GM19193 (cell line): ENCODE measurements at regions not wholly inside any gene's neighbourhood (a gene's known extent, or its start where the extent isn't known, plus 50 kb on each side); places are given as distances from the start of the nearest gene placed in this dataset.

Source experiments
- POLR2A ChIP-seq: IDR thresholded peaks from 4 replicates; pipeline ENCODE4 v1.6.1; 2011; ENCODE audit not compliant: insufficient read depth, insufficient read length; ENCODE audit errors: extremely low read depth

GRCh38 chr6:37580176-37580955, 80.7 kb upstream of the CCDC167 start:
- no peak for TF ChIP-seq POLR2A

- no peak for TF ChIP-seq POLR2A
These were observed 79.9 kb upstream of the CCDC167 start for GRCh38 chr6:37579444-37580067.

GRCh38 chr6:37578104-37578503, 78.4 kb upstream of the CCDC167 start:
- TF ChIP-seq POLR2A, result no peak

DNA sequence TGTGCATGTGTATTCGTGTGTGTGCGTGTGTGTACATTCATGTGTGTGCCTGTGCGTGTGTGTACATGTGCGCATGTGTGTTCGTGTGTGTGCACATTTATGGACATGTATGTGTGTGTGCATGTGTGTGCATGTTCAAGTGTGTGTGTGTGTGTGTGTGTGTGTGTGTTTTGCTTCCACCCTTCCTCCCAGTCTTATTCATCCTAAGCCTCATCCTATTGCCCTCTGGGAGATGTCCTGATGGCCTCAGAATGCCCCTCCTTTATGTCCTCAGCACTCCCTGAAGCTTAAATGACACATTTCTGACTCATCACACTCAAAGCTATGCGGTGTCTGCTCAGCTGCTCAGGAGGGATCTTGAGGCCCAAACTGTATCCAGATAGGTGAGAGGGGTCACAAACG, 76.6 kb upstream of the CCDC167 start:
- no peak for TF ChIP-seq POLR2A

DNA sequence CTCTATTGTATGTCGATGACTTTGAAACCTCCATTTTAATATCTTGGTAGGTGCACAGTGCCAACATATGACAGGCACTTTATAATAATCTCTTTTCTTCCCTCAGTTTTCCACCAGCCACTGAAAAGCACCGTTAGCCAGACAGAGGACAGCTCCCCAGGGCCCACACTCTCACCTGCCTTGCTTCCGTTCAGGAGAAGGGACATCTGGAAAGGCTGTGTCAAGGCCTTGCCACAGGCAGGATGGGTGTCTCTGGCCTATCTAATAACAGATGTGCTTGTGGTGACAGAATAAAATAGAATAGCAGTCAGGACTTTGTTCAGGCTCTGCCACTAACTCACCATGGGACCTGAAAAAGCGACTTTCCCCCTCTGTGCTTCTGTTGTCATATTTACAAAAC, 75.5 kb upstream of the CCDC167 start:
- TF ChIP-seq POLR2A, result no peak

- no peak for TF ChIP-seq POLR2A
These were observed 72.6 kb upstream of the CCDC167 start for GRCh38 chr6:37572334-37572733.

DNA sequence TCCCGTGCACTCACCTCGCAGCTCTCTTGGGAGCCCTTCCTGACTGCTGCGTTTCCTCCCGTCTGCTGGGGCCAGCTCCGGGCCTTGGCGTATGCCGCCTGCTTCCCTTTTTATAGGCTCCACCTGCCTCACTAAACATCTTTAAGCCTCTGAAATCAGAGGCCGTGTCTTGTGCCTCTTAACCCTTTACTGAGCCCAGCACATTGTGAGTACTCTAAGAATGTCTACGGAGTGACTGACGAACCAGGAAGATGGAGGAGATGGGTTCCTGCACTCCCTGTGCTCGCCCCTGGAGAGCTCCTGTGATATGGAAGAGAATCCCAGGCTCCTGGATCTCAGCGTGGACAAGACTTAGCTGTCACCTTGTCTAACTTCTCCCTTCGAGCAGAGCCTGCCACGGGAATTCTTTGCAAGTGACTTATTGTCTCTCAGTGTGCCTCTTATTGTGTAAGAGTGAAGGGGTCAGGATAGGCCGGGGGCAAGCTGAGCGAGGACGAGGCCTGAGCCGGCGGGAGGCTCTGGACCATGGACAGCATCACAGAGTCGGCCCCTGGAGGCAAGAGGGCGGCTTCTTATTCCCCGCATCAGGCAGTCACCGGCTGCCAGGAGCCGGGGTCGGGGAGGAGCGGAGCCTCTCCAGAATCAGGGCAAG, 70.9 kb upstream of the CCDC167 start:
- TF ChIP-seq POLR2A, result no peak

DNA sequence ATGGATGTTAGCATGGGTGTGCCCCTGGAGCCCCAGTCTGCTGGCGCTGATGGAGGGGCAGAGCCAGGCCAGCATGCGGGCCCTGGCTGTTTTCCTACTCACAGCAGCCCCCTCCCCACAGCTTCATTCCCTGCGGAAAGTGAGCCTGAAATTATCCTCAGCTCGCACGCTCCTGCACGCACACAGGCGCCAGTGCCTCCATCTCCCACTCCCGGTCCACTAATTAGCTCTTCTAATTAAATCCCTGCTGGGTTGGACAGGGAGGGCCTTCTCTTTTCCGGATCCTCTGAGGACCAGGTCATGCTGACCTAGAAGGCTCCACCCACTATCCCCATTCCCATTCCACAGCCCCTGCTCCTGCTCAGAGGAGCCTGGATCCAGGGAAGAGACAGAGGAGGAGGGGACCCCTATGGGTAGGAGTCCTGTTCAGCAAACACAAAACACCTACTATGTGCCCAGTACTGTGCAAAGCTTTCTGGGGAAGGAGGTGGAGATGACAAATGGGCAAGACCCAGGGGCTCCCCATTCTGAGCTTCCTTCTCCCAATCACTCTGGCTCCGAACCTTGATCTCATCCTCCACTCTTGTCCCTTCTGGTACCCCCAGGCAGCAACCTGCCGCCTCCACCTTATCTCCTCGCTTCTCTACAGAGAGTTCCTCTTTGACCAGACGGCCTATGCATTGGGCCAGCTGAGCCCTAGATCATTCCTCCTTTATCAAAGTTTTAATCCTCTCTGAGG, 70.2 kb upstream of the CCDC167 start:
- TF ChIP-seq POLR2A, result no peak

- no peak for TF ChIP-seq POLR2A
These were observed 69.6 kb upstream of the CCDC167 start for GRCh38 chr6:37569317-37569716.

GRCh38 chr6:37566950-37567349, 67.3 kb upstream of the CCDC167 start:
- no peak for TF ChIP-seq POLR2A

GRCh38 chr6:37566111-37566949, 66.6 kb upstream of the CCDC167 start:
- TF ChIP-seq POLR2A, result no peak

DNA sequence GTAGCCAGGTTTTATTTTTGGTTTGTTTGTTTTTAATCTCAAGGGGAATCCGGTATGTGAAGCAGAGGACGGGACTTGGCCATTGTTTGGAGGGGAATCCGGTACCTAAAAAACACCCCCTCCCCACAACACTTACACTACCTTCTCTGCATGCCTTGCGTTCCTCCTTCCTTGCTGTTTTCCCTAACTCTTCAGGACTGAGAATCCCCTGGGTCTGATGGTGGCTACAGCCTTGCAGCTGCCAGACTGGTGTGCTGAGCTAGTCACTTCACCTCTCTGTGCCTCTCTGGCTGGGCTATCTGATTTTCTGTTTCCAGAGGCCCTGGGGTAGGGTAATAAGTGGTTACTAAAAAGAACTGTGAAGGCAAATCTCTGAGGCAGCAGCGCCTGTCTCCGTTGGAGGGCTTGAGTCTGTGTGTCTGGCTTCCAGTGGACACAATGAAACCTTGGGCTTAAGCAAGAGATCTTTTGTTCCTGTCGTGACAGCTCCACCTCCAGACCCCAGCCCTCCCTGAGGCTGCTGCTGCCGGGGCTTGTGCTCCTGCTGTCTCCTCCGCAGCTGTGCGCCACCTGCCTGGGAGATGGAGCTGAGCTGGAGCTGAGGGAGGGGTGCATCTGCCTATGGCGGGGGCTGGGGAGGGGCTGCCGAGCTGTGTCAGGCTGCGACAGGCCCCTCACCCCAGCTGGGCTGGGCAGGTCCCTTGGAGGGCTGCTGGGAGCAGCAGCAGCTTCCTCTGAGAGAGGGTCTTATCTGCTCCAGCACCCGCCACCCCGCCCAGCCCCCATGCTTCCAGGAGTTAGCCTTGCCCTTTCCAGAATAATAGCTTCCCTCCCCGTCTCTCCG, 65.8 kb upstream of the CCDC167 start:
- no peak for TF ChIP-seq POLR2A

DNA sequence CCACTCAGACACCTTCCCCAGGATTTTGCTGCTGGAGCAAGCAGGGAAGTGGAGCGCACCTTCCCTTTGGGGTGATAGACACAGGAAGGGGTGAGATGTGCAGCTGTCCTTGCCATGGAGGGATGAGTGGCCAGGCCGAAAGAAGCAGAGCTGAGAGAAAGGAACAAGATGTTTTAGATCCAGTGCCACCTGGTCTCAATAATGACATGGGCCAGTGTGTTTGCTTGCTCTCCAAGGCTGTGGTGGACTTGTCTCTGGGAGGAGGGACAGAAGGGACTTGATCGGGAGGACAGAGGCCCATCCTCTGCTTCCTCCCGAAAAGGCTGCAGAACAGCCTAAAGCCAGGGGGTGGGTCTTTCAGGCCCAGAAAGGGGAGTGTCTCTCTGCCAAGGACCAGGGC, 61.7 kb upstream of the CCDC167 start:
- no peak for TF ChIP-seq POLR2A

DNA sequence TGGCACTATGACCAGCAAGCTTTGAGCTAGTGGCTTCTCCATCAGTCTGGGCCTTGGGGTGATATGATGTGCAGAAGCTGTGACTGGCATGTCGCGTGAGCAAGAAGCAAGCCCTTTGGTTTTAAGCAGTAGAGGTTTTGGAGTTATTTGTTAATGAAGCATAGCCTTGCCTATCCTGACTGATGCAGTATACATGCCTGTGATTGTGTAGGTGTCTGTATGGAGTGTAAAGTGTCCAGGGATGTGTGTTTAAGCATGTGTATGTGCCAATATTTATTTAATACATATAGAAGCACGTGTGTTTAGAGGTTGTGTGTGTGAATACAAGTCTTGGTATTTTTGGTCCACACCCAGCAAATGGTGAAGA, 61.0 kb upstream of the CCDC167 start:
- TF ChIP-seq POLR2A, result no peak
